AG04450 (cell line): ENCODE measurements at regions not wholly inside any gene's neighbourhood (a gene's known extent, or its start where the extent isn't known, plus 50 kb on each side); places are given as distances from the start of the nearest gene placed in this dataset.
"Not testable (repeated sequence)": the region's sequence is repeated elsewhere in the genome, so short reads cannot be mapped to it uniquely, and the experiment has no call there.

Experiments used
- CTCF ChIA-PET: fragments of 300-600, 350-600 bp; formaldehyde crosslinking; extraction: SDS; loops from one replicate; lab custom pipeline; 2022; ENCODE audit warnings: antibody characterized with exemption, inconsistent platforms; lab: Charles Lee
- POLR2A ChIA-PET: fragments of 350-600 bp; formaldehyde crosslinking; extraction: SDS; loops from one replicate; lab custom pipeline; 2021; ENCODE audit warnings: antibody characterized with exemption, inconsistent platforms; lab: Yijun Ruan, JAX
- DNase-seq: peaks from one replicate; pipeline ENCODE4 v3.0.0-alpha.2; 2011; ENCODE audit warnings: low read depth, low spot score
- H3K27ac ChIP-seq: one replicate; pipeline ENCODE4 v1.5.1; 2012; ENCODE audit warnings: low read depth, low read length, control low read depth
- H3K27me3 ChIP-seq: one replicate; pipeline ENCODE4 v1.6.0; 2012; ENCODE audit warnings: low read length; ENCODE audit not compliant: control insufficient read depth, insufficient read depth
- H3K4me3 ChIP-seq: 2 replicates; pipeline ENCODE4 v1.5.1; 2011; ENCODE audit warnings: mild to moderate bottlenecking, low read depth, low read length, control low read depth
- H3K9me3 ChIP-seq: 2 replicates; pipeline ENCODE4 v1.5.1; 2012; ENCODE audit warnings: low read length; ENCODE audit not compliant: control insufficient read depth, insufficient read depth
- CTCF ChIP-seq: IDR thresholded peaks from 2 replicates; pipeline ENCODE4 v1.5.1; 2011; ENCODE audit warnings: low read depth, low read length, control low read depth, inconsistent platforms

GRCh38 chr4:30867427-30867826 is 147.3 kb downstream of the PCDH7 start:
- H3K9me3 ChIP-seq = no peaks in the 10 kb centered on the region
- no peak for TF ChIP-seq CTCF
- no peak overlapping the region for H3K4me3 ChIP-seq
- CTCF ChIA-PET = no interaction called here
- H3K27me3 ChIP-seq = no peaks in the 10 kb centered on the region
- no peak for DNase-seq
- POLR2A ChIA-PET = no interaction called here
- H3K27ac ChIP-seq = no peak overlapping the region

DNA sequence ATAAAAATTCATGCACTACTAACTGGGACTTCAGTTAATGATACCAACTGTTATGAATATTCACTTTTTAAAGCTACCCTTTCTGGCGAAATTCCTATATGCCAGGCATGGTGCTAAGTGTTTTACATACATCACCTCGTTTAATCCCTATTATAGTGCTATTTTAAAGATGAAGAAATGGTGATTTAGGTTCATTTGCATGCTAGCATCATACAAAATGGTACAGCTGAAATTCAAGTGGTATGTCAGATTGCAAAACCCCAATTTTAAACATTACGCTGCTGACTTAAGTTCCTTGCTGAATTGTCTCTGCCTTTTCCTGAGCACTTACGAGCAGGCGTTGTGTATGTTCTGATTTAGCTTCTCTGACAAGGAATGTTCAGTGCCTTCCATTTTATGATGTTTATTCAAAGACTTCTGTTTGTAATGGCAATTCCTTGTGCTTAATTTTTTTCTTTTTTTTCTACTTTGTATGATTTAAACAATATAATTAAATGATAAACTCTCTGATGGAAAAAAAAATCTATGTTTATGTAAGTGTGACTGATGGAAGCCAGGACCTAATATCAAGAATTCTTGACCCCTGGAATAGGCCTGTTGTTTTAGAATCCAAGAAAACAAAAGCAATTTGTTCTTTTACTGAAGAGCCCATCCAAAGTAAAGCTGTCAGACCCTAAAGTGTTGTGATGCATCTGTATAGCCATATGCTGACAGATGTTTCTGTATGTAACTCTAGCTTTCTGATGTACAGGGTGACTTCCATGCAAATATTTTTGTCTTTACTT is 148.1 kb downstream of the PCDH7 start:
- H3K4me3 ChIP-seq = no peak overlapping the region
- ChIA-PET CTCF (no interaction called here), POLR2A (interaction anchor here (0.7 kb wide), 1 partner anchor 28 kb away, joined by 3 read pairs; no protein-coding TSS in a partner anchor)
- TF ChIP-seq CTCF = no peak
- no peak for DNase-seq
- no peak overlapping the region for H3K27ac ChIP-seq
- H3K27me3 ChIP-seq = no peaks in the 10 kb centered on the region
- no peaks in the 10 kb centered on the region for H3K9me3 ChIP-seq

- POLR2A ChIA-PET, DNase-seq, H3K27ac ChIP-seq, H3K27me3 ChIP-seq, CTCF ChIA-PET, H3K9me3 ChIP-seq, H3K4me3 ChIP-seq: not testable (repeated sequence)
Observed at GRCh38 chr4:30869387-30869786, 149.2 kb downstream of the PCDH7 start.

DNA sequence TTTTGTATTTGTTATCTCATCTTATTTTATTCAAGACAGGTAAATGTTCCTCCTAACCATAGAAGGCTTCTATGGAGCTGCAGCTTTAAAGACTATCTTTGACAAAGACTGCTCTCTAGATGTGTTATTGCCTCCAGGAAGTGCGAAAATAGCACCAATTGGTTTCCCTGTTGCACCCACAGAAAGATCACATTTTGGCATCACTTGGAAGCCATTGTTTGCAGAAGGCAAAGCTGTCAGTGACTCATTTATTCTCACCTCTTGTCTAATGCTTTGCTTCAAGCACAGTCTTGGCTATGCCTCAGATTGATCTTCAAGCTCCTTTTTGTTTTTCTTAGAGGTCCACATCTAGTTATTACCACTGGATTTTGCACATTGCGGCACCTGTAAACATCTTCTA is 150.3 kb downstream of the PCDH7 start:
- ChIA-PET CTCF (interaction anchor here (0.6 kb wide), 2 partner anchors 52 to 147 kb away, joined by 3 to 6 read pairs; no protein-coding TSS in a partner anchor), POLR2A (no interaction called here)
- TF ChIP-seq CTCF = no peak
- Histone ChIP-seq H3K27me3 (no peaks in the 10 kb centered on the region), H3K27ac (no peak overlapping the region), H3K9me3 (no peaks in the 10 kb centered on the region), H3K4me3 (no peak overlapping the region)
- no peak for DNase-seq

GRCh38 chr4:30875658-30876269 is 155.6 kb downstream of the PCDH7 start:
- no peak overlapping the region for H3K27ac ChIP-seq
- H3K9me3 ChIP-seq = no peaks in the 10 kb centered on the region
- no peaks in the 10 kb centered on the region for H3K27me3 ChIP-seq
- ChIA-PET POLR2A (no interaction called here), CTCF (no interaction called here)
- no peak for TF ChIP-seq CTCF
- no peak overlapping the region for H3K4me3 ChIP-seq
- DNase-seq = no peak
